OCI-LY1 (cell line): ENCODE measurements at regions not wholly inside any gene's neighbourhood (a gene's known extent, or its start where the extent isn't known, plus 50 kb on each side); places are given as distances from the start of the nearest gene placed in this dataset.

Experiments used
- H2AFZ ChIP-seq: fragments of 200-600 bp; sonication (generic), shearing (Covaris generic); 2 replicates; pipeline ENCODE4 v1.6.0; 2014; ENCODE audit warnings: antibody characterized with exemption, mild to moderate bottlenecking, low read length
- H3F3A ChIP-seq: fragments of 200-600 bp; sonication (generic), shearing (Covaris generic); 2 replicates; pipeline ENCODE4 v1.6.0; 2014; ENCODE audit warnings: mild to moderate bottlenecking, antibody characterized with exemption, low read length, moderate library complexity; ENCODE audit not compliant: insufficient read depth
- H3K27ac ChIP-seq: fragments of 200-600 bp; sonication (generic); 2 replicates; pipeline ENCODE4 v1.5.1; 2014; ENCODE audit warnings: low read length, mixed run types, mild to moderate bottlenecking, low read depth; ENCODE audit not compliant: poor library complexity, severe bottlenecking
- H3K27me3 ChIP-seq: fragments of 200-600 bp; sonication (generic); 2 replicates; pipeline ENCODE4 v1.6.0; 2014; ENCODE audit warnings: antibody characterized with exemption, mild to moderate bottlenecking, low read length, moderate library complexity; ENCODE audit not compliant: insufficient read depth
- H3K36me3 ChIP-seq: fragments of 200-600 bp; sonication (generic); 2 replicates; pipeline ENCODE4 v1.6.1; 2014; ENCODE audit warnings: mild to moderate bottlenecking, antibody characterized with exemption, low read length, moderate library complexity, mixed read lengths; ENCODE audit not compliant: insufficient read depth
- H3K4me1 ChIP-seq: fragments of 200-600 bp; sonication (generic); 2 replicates; pipeline ENCODE4 v1.5.1; 2014; ENCODE audit warnings: mild to moderate bottlenecking, low read length, moderate library complexity; ENCODE audit not compliant: insufficient read depth, severe bottlenecking
- H3K4me2 ChIP-seq: fragments of 200-600 bp; sonication (generic), shearing (Covaris generic); 2 replicates; pipeline ENCODE4 v1.6.1; 2014; ENCODE audit warnings: low read length
- H3K4me3 ChIP-seq: fragments of 200-600 bp; sonication (generic); 2 replicates; pipeline ENCODE4 v1.5.1; 2014; ENCODE audit warnings: low read length, low read depth, mild to moderate bottlenecking, mixed read lengths; ENCODE audit not compliant: poor library complexity, severe bottlenecking
- H3K79me2 ChIP-seq: fragments of 200-600 bp; shearing (Covaris generic); 2 replicates; pipeline ENCODE4 v1.6.1; 2016; ENCODE audit warnings: mixed run types, low read length, mixed read lengths; ENCODE audit not compliant: insufficient read depth
- H3K9ac ChIP-seq: fragments of 200-600 bp; sonication (generic), shearing (Covaris generic); 2 replicates; pipeline ENCODE4 v1.6.1; 2014; ENCODE audit warnings: mild to moderate bottlenecking, low read length, mixed read lengths
- H3K9me2 ChIP-seq: fragments of 200-600 bp; sonication (generic), shearing (Covaris generic); 2 replicates; pipeline ENCODE4 v1.6.1; 2014; ENCODE audit warnings: low read depth, mild to moderate bottlenecking, low read length, mixed read lengths
- H3K9me3 ChIP-seq: fragments of 200-600 bp; shearing (Covaris generic); 2 replicates; pipeline ENCODE4 v1.6.1; 2014; ENCODE audit warnings: low read length, mixed read lengths
- H4K20me1 ChIP-seq: fragments of 200-600 bp; sonication (generic), shearing (Covaris generic); 2 replicates; pipeline ENCODE4 v1.6.0; 2016; ENCODE audit warnings: mild to moderate bottlenecking, low read length; ENCODE audit not compliant: insufficient read depth
- EZH2 ChIP-seq: fragments of 200-600 bp; sonication (generic), shearing (Covaris generic); IDR thresholded peaks from 2 replicates; pipeline ENCODE4 v1.8.0; 2017; ENCODE audit warnings: borderline replicate concordance, mixed run types, mild to moderate bottlenecking, antibody characterized with exemption, low read length, moderate library complexity, mixed read lengths
- TF ChIP-seq, protein P1 (sequence below): fragments of 200-600 bp; sonication (generic), shearing (Covaris generic); IDR thresholded peaks from 2 replicates; pipeline ENCODE4 v1.5.1; 2017; ENCODE audit warnings: mild to moderate bottlenecking, antibody characterized with exemption, low read length, moderate library complexity, mixed read lengths

DNA sequence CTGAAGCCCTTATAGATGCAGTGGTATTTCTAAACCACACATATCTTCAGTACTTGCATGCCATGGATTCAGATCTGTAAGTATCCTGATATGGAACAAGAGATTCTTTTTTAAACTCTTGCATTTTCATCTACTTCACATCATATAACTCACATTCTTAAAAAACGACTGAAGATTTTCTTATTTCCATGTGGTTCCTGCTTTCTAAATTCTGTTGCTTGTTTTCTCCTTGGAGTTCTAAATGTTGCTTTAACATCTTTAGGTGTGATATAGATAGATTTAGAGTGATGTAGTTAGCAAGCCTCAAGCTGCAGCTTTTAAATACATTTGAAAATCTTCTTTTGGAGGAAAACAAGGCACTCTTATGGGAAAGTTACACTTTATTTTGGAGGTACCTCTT, 455.4 kb downstream of the FOXG1 start:
- Histone ChIP-seq H3K27ac (no peak overlapping the region), H3K4me2 (no peak overlapping the region), H3K9me3 (no peaks in the 10 kb centered on the region), H3K4me1 (no peaks in the 10 kb centered on the region), H4K20me1 (no peaks in the 10 kb centered on the region), H3K9ac (no peak overlapping the region), H3K36me3 (no peaks in the 10 kb centered on the region), H3K4me3 (no peak overlapping the region), H3K9me2 (no peaks in the 10 kb centered on the region), H2AFZ (no peak overlapping the region), H3K27me3 (no peaks in the 10 kb centered on the region), H3K79me2 (no peaks in the 10 kb centered on the region), H3F3A (no peaks in the 10 kb centered on the region)
- TF ChIP-seq, protein P1, sequence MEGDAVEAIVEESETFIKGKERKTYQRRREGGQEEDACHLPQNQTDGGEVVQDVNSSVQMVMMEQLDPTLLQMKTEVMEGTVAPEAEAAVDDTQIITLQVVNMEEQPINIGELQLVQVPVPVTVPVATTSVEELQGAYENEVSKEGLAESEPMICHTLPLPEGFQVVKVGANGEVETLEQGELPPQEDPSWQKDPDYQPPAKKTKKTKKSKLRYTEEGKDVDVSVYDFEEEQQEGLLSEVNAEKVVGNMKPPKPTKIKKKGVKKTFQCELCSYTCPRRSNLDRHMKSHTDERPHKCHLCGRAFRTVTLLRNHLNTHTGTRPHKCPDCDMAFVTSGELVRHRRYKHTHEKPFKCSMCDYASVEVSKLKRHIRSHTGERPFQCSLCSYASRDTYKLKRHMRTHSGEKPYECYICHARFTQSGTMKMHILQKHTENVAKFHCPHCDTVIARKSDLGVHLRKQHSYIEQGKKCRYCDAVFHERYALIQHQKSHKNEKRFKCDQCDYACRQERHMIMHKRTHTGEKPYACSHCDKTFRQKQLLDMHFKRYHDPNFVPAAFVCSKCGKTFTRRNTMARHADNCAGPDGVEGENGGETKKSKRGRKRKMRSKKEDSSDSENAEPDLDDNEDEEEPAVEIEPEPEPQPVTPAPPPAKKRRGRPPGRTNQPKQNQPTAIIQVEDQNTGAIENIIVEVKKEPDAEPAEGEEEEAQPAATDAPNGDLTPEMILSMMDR, result no peak
- no peak for TF ChIP-seq EZH2

DNA sequence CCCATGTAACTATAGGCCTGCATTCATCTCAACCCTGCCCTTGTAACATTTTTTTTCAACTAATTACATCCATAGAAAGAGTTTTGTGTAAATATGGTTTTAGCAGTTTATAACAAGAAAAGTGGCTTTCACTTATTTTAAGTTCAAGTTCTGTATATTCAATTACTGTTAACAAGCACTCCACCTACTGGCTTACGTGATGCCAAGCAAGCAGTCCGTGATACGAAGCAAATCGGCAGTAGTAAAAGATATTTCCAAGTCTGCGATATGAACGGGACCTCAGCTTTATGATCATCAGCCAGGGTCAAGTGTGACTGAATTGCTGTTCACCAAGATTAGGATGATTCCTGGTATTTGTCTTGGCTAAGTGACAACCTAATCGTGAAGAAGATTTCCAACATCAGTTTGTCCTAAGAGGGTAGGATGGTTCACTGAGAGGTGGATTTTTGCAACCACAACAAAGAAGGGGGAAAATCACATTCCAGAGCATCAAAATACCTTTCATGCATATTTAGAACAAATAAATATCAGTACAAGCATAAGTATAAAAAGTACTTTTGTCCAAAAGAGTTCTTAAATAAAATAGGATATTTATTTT, 456.2 kb downstream of the FOXG1 start:
- Histone ChIP-seq H3K9me2 (no peaks in the 10 kb centered on the region), H3K4me3 (no peak overlapping the region), H4K20me1 (no peaks in the 10 kb centered on the region), H3K27me3 (no peaks in the 10 kb centered on the region), H3K4me2 (no peak overlapping the region), H3K36me3 (no peaks in the 10 kb centered on the region), H2AFZ (no peak overlapping the region), H3F3A (no peaks in the 10 kb centered on the region), H3K9ac (no peak overlapping the region), H3K27ac (no peak overlapping the region), H3K79me2 (no peaks in the 10 kb centered on the region), H3K9me3 (no peaks in the 10 kb centered on the region), H3K4me1 (no peaks in the 10 kb centered on the region)
- TF ChIP-seq, protein P1, result peak; percentile 55
- no peak for TF ChIP-seq EZH2

GRCh38 chr14:29223947-29224346, 457.4 kb downstream of the FOXG1 start:
- no peaks in the 10 kb centered on the region for H3K79me2 ChIP-seq
- TF ChIP-seq EZH2, result no peak
- TF ChIP-seq, protein P1, result no peak
- H3K27ac ChIP-seq, result no peak overlapping the region
- H4K20me1 ChIP-seq, result no peaks in the 10 kb centered on the region
- H3K4me3 ChIP-seq, result no peak overlapping the region
- H3K4me2 ChIP-seq, result no peak overlapping the region
- no peaks in the 10 kb centered on the region for H3K9me3 ChIP-seq
- no peaks in the 10 kb centered on the region for H3K27me3 ChIP-seq
- H3K9ac ChIP-seq, result no peak overlapping the region
- H3K9me2 ChIP-seq, result no peaks in the 10 kb centered on the region
- no peak overlapping the region for H2AFZ ChIP-seq
- no peaks in the 10 kb centered on the region for H3K4me1 ChIP-seq
- H3K36me3 ChIP-seq, result no peaks in the 10 kb centered on the region
- no peaks in the 10 kb centered on the region for H3F3A ChIP-seq
